NCI-H128 (cell line): ENCODE measurements at regions not wholly inside any gene's neighbourhood (a gene's known extent, or its start where the extent isn't known, plus 50 kb on each side); places are given as distances from the start of the nearest gene placed in this dataset.

Source experiments
- DNase-seq: peaks from one replicate; lab custom pipeline; 2025; ENCODE audit not compliant: unreplicated experiment; lab: John Stamatoyannopoulos, UW

- no peak for DNase-seq
These were observed 203.3 kb upstream of the LPP start for GRCh38 chr3:187950671-187951070.

- no peak for DNase-seq
These were observed 202.3 kb upstream of the LPP start for GRCh38 chr3:187951452-187952190.

- DNase-seq = no peak
These were observed 201.1 kb upstream of the LPP start for GRCh38 chr3:187952849-187953248.

- DNase-seq = no peak
These were observed 199.5 kb upstream of the LPP start for GRCh38 chr3:187954516-187954872.

GRCh38 chr3:187954873-187955586, 198.9 kb upstream of the LPP start:
- DNase-seq = no peak

GRCh38 chr3:187955587-187955952, 198.4 kb upstream of the LPP start:
- DNase-seq = no peak

- no peak for DNase-seq
These were observed 196.8 kb upstream of the LPP start for GRCh38 chr3:187957165-187957581.

- no peak for DNase-seq
These were observed 196.4 kb upstream of the LPP start for GRCh38 chr3:187957582-187957981.

- DNase-seq = no peak
These were observed 195.4 kb upstream of the LPP start for GRCh38 chr3:187958432-187959003.

- DNase-seq = no peak
These were observed 193.1 kb upstream of the LPP start for GRCh38 chr3:187960820-187961219.

- no peak for DNase-seq
These were observed 192.6 kb upstream of the LPP start for GRCh38 chr3:187961366-187961765.

GRCh38 chr3:187963003-187963676, 190.8 kb upstream of the LPP start:
- no peak for DNase-seq

GRCh38 chr3:187963677-187964385, 190.1 kb upstream of the LPP start:
- no peak for DNase-seq

- DNase-seq = no peak
These were observed 189.2 kb upstream of the LPP start for GRCh38 chr3:187964760-187965159.

GRCh38 chr3:187966096-187966495, 187.9 kb upstream of the LPP start:
- DNase-seq = no peak

- DNase-seq = no peak
These were observed 187.1 kb upstream of the LPP start for GRCh38 chr3:187966636-187967406.

- no peak for DNase-seq
These were observed 186.0 kb upstream of the LPP start for GRCh38 chr3:187967993-187968392.

- no peak for DNase-seq
These were observed 184.9 kb upstream of the LPP start for GRCh38 chr3:187968883-187969580.

GRCh38 chr3:187969581-187969950, 184.4 kb upstream of the LPP start:
- DNase-seq = no peak

- no peak for DNase-seq
These were observed 183.9 kb upstream of the LPP start for GRCh38 chr3:187970106-187970505.
